PFSK-1 (cell line): ENCODE measurements at regions not wholly inside any gene's neighbourhood (a gene's known extent, or its start where the extent isn't known, plus 50 kb on each side); places are given as distances from the start of the nearest gene placed in this dataset.

Experiments used
- FOXP2 ChIP-seq: optimal IDR thresholded peaks from 2 replicates; pipeline ENCODE3; 2011; ENCODE audit warnings: borderline replicate concordance, control low read depth, inconsistent platforms; ENCODE audit not compliant: insufficient read depth; ENCODE audit errors: extremely low read length, extremely low read depth
- POLR2AphosphoS5 ChIP-seq: IDR thresholded peaks from 2 replicates; pipeline ENCODE4 v1.6.1; 2012; ENCODE audit warnings: low read depth, mild to moderate bottlenecking, control low read depth, low read length, moderate library complexity
- SIN3A ChIP-seq: IDR thresholded peaks from 2 replicates; pipeline ENCODE4 v1.6.1; 2012; ENCODE audit warnings: mild to moderate bottlenecking, low read length, moderate library complexity, borderline replicate concordance; ENCODE audit not compliant: insufficient read depth
- TAF1 ChIP-seq: IDR thresholded peaks from 2 replicates; pipeline ENCODE4 v1.6.1; 2012; ENCODE audit warnings: low read length, control low read depth, borderline replicate concordance; ENCODE audit not compliant: insufficient read depth
- TF ChIP-seq, protein P1 (sequence below), 2 experiments: IDR thresholded peaks; 2 replicates each; pipeline versions ENCODE4 v1.6.1 to v1.8.0; 2011 to 2012; ENCODE audit warnings: low read depth in 2 of 2, low read length in 2 of 2, control low read depth in 1 of 2, inconsistent platforms in 1 of 2, mild to moderate bottlenecking in 1 of 2, moderate library complexity in 1 of 2; ENCODE audit not compliant: insufficient read depth in 1 of 2

DNA sequence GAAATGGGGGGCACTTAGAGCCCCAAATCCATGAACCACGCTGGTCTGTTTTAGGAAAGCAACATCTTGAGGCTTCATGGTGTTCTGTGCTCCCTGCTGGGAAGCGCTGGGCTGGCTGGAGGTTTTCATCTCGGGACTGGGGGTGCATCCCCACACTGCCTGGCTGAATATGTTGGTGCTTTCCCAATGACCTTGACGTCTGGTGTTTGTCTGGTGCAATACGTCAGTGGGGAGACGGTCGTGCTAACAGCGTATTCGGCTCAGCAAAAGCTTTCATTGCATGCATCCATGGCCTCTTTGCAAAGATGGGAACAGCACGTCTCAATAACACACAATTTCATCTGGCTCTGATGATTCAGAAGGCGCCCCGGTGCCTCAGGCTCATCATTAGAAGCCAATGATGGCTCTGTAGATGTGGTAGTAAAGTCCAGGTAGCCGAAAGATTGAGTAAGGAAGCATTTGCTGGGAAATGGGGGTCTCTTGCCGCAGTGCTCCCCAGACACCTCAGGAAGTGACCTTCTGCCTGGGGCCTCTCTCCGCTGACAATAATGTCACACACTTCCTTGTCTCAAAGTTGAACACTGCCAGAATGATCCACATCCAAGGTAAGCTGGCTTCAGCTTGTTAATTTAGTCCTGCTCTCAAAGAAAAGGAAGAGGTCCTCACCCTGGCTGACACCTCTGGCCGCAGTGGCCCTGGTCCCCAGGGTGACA, 97.7 kb downstream of the ING1 start:
- no peak for TF ChIP-seq POLR2AphosphoS5
- no peak for TF ChIP-seq FOXP2
- TF ChIP-seq, protein P1, sequence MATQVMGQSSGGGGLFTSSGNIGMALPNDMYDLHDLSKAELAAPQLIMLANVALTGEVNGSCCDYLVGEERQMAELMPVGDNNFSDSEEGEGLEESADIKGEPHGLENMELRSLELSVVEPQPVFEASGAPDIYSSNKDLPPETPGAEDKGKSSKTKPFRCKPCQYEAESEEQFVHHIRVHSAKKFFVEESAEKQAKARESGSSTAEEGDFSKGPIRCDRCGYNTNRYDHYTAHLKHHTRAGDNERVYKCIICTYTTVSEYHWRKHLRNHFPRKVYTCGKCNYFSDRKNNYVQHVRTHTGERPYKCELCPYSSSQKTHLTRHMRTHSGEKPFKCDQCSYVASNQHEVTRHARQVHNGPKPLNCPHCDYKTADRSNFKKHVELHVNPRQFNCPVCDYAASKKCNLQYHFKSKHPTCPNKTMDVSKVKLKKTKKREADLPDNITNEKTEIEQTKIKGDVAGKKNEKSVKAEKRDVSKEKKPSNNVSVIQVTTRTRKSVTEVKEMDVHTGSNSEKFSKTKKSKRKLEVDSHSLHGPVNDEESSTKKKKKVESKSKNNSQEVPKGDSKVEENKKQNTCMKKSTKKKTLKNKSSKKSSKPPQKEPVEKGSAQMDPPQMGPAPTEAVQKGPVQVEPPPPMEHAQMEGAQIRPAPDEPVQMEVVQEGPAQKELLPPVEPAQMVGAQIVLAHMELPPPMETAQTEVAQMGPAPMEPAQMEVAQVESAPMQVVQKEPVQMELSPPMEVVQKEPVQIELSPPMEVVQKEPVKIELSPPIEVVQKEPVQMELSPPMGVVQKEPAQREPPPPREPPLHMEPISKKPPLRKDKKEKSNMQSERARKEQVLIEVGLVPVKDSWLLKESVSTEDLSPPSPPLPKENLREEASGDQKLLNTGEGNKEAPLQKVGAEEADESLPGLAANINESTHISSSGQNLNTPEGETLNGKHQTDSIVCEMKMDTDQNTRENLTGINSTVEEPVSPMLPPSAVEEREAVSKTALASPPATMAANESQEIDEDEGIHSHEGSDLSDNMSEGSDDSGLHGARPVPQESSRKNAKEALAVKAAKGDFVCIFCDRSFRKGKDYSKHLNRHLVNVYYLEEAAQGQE (IDR thresholded peaks at IDR 0.05; ENCODE audit: insufficient read depth in 1 of 2, low read depth in 2 of 2, low read length in 2 of 2), result no peak
- TF ChIP-seq SIN3A, result no peak
- no peak for TF ChIP-seq TAF1

DNA sequence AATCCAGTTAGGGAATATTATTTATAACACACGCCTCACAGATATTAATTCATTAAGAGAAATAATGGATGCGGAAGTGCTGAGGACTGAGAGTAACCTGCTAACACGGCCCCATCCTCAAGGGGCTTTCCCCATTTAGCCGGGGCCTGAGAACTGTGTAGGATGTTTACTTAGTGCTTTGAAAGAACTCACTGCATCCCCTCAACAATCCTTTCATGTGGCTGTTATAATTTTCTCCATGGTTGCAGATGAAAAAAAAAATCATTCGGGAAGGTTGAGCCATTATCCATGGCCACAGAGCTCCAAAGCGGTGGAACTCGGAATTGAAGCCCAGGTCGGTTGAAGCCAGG, 98.2 kb downstream of the ING1 start:
- TF ChIP-seq, protein P1 (IDR thresholded peaks at IDR 0.05; ENCODE audit: insufficient read depth in 1 of 2, low read depth in 2 of 2, low read length in 2 of 2), result no peak
- TF ChIP-seq FOXP2, result no peak
- no peak for TF ChIP-seq SIN3A
- TF ChIP-seq TAF1, result no peak

DNA sequence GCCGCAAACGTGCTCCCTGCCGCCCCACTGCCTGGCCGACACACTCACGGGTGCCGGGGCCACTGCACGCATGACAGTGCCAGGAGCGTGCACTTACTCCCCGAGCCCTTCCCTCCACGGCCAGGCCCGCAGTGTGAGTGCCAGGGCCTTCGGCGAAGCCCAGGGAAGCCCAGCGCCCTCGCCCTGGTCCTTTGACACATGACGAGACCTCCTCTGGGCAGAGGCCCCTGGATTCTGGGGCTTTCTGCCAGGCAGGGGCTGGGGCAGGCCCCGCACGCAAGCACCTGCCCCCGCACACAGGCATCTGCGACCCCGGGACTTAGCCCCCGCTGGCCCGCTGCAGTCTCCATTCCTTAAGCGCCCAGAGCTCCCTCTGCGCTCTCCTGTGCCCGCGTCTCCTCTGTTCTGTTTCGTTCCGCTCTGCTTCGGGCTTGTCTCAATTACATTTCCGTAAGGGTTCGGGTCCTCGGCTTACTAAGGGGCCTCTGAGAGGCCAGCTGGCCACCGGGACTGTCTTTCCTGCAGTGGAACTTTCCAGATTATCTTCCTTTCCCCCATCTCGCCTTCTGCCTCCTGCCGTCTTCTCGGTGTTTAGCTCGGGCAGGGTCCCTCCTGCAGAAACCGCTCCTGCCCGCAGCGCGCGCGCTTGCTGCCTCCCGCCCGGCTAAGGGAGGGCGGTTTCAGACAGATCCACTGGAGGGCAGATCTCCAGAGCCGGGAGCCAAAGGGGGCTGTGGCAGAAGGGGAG, 98.8 kb downstream of the ING1 start:
- TF ChIP-seq FOXP2 (no peak), POLR2AphosphoS5 (no peak)

DNA sequence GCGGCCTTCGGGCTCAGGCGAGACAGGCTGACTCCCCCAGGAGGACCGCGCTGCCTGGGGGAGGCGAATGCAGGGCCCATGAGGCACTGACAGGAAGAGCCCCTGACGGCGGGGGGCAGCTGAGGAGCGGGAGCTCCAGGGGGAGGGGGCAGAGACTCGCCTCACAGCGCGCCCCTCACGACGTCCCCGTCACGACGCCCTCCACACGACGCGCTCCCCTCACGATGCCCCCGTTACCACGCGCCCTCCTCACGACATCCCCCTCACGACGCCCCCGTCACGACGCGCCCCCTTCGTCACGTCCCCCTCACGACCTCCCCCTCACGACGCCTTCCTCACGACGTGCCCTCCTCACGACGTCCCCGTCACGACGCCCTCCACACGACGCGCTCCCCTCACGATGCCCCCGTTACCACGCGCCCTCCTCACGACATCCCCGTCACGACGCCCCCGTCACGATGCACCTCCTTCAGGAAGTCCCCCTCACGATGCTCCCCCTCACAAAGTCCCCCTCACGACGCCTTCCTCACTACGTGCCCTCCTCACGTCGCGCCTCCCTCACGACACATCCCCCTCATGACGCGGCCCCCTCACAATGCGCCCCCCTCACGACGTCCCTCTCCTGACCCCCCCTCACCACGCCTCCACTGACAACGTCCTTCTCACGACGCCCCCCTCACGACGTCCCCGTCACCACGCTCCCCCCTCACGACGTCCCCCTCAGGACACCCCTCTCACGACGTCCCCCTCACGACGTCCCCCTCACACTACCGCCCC, 99.6 kb downstream of the ING1 start:
- no peak for TF ChIP-seq TAF1
- TF ChIP-seq, protein P1 (IDR thresholded peaks at IDR 0.05; ENCODE audit: insufficient read depth in 1 of 2, low read depth in 2 of 2, low read length in 2 of 2), result no peak
- no peak for TF ChIP-seq FOXP2
- TF ChIP-seq SIN3A, result no peak
- TF ChIP-seq POLR2AphosphoS5, result no peak

DNA sequence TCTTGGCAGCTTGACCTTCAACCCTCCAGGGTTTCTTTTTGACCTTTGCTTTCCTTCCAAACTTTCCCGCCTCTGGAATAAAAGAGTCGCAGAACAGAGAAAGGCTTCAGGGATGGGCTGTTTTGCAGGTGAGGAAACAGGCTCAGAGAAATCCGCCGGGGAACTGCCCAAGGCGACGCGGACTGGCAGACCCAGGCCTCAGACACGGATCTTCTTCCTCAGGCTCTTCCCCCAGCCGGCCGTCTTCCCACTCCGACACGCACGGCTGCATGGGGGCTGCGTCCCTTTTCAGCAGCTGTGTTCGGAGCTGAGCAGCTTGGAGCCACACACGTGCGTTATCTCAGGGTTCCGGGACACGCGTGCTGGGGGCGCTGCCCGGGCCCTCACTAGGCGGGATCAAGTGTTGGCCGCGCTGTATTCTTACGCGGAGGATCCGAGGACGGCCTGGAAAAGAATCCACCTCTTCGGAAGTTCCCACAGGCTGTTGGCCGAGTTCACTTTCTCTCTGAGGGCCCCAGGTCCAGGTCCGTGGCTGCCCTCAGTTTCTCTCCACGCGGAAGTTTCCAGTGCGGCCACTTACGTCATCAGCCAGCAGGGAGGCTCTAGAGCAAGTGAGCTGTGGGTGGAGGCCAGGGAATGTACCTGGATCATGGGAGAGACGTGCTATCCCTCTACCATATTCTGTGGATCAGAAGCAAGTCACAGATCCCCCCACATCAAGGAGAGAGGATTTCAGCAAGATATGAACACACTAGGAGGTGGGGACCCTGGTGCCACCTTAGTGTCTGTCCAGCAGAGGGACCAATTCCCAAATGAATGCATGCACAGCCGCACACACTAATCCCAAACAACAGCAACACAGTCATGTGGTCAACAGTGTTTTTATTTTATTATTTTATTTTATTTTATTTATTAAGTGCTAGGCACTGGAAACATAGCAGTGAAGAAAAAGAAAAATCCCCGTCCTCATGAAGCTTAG, 100.4 kb downstream of the ING1 start:
- TF ChIP-seq POLR2AphosphoS5 (no peak), FOXP2 (no peak), TAF1 (no peak), SIN3A (no peak)
- TF ChIP-seq, protein P1 (IDR thresholded peaks at IDR 0.05; ENCODE audit: insufficient read depth in 1 of 2, low read depth in 2 of 2, low read length in 2 of 2), result no peak
